HG03378 (cell line): ENCODE measurements at regions not wholly inside any gene's neighbourhood (a gene's known extent, or its start where the extent isn't known, plus 50 kb on each side); places are given as distances from the start of the nearest gene placed in this dataset.
"Not testable (repeated sequence)": the region's sequence is repeated elsewhere in the genome, so short reads cannot be mapped to it uniquely, and the experiment has no call there.

Source experiments
- ATAC-seq: cut with Tn5 transposase; IDR thresholded peaks from one replicate; pipeline ENCODE4 v1.9.1; 2021; ENCODE audit warnings: mild to moderate bottlenecking, moderate library complexity; ENCODE audit not compliant: unreplicated experiment

- ATAC-seq = no peak
Measured at GRCh38 chr2:185628985-185629384, 109.6 kb upstream of the FSIP2 start.

- ATAC-seq = no peak
Measured at GRCh38 chr2:185633621-185634020, 105.0 kb upstream of the FSIP2 start.

- ATAC-seq = no peak
Measured at GRCh38 chr2:185638771-185639170, 99.8 kb upstream of the FSIP2 start.

- ATAC-seq = no peak
Measured at GRCh38 chr2:185640588-185640987, 98.0 kb upstream of the FSIP2 start.

GRCh38 chr2:185643434-185643833 lies 95.2 kb upstream of the FSIP2 start:
- no peak for ATAC-seq

- ATAC-seq = no peak
Measured at GRCh38 chr2:185644828-185645227, 93.8 kb upstream of the FSIP2 start.

- no peak for ATAC-seq
Measured at GRCh38 chr2:185645529-185645928, 93.1 kb upstream of the FSIP2 start.

GRCh38 chr2:185658750-185659149 lies 79.9 kb upstream of the FSIP2 start:
- ATAC-seq = no peak

- ATAC-seq = no peak
Measured at GRCh38 chr2:185663811-185664210, 74.8 kb upstream of the FSIP2 start.

- no peak for ATAC-seq
Measured at GRCh38 chr2:185664384-185664783, 74.2 kb upstream of the FSIP2 start.

GRCh38 chr2:185665251-185665814 lies 73.3 kb upstream of the FSIP2 start:
- ATAC-seq = no peak

GRCh38 chr2:185667452-185667851 lies 71.2 kb upstream of the FSIP2 start:
- ATAC-seq = no peak

GRCh38 chr2:185668710-185669109 lies 69.9 kb upstream of the FSIP2 start:
- no peak for ATAC-seq

- ATAC-seq = no peak
Measured at GRCh38 chr2:185674232-185674631, 64.4 kb upstream of the FSIP2 start.

GRCh38 chr2:185676316-185676715 lies 62.3 kb upstream of the FSIP2 start:
- ATAC-seq = no peak

- not testable (repeated sequence) for ATAC-seq
Measured at GRCh38 chr2:185687001-185687400, 51.6 kb upstream of the FSIP2 start.

GRCh38 chr2:185687967-185688366 lies 50.6 kb upstream of the FSIP2 start:
- no peak for ATAC-seq
